IPS-15b (cell line): ENCODE measurements at regions not wholly inside any gene's neighbourhood (a gene's known extent, or its start where the extent isn't known, plus 50 kb on each side); places are given as distances from the start of the nearest gene placed in this dataset.

Experiments used
- H3K27me3 ChIP-seq: one replicate; pipeline ENCODE4 v1.6.1; 2013; ENCODE audit warnings: low read length; ENCODE audit not compliant: control insufficient read depth, insufficient read depth
- H3K36me3 ChIP-seq: one replicate; pipeline ENCODE4 v1.6.1; 2013; ENCODE audit warnings: low read length; ENCODE audit not compliant: control insufficient read depth, insufficient read depth
- H3K4me1 ChIP-seq: one replicate; pipeline ENCODE4 v1.6.1; 2013; ENCODE audit warnings: mild to moderate bottlenecking, low read length; ENCODE audit not compliant: control insufficient read depth, insufficient read depth
- H3K4me3 ChIP-seq: one replicate; pipeline ENCODE4 v1.5.1; 2013; ENCODE audit warnings: low read depth, low read length
- H3K9ac ChIP-seq: one replicate; pipeline ENCODE4 v1.6.1; 2013; ENCODE audit warnings: low read depth, mild to moderate bottlenecking, low read length
- H3K9me3 ChIP-seq: one replicate; pipeline ENCODE4 v1.6.1; 2013; ENCODE audit warnings: mild to moderate bottlenecking, low read length; ENCODE audit not compliant: control insufficient read depth, insufficient read depth

DNA sequence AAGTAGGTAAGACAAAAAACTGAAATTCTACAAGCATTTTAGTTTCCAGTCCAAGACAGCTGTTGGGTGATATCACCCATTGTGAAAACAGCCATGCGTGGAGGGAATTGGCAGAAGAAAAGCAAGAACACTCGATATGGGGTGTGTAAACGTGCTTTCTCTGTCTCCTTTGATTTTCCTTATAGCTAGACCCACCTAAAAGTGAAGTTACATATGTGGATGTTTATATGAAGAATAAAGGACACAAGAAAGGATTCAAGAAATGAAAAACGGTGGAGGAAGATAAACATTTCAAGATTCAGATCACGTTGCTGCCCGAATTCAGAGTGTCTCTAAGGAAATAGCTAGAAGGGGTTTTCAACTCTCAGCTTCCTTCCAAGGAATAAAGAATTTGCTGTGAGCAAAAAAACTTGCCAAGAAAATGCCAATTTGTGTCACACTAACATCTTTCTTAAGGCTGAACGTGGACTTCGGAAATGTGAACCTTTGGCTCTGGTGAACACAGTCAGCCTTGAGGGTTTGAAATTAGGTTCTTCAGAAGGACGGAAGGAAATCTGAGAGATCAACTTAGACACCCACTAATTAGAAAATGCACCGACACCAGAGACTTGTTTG lies 269.0 kb upstream of the ADAMTS9 start:
- Histone ChIP-seq H3K27me3 (no peaks in the 10 kb centered on the region), H3K4me1 (no peaks in the 10 kb centered on the region), H3K36me3 (no peaks in the 10 kb centered on the region), H3K9me3 (no peaks in the 10 kb centered on the region), H3K9ac (no peak overlapping the region), H3K4me3 (no peak overlapping the region)

DNA sequence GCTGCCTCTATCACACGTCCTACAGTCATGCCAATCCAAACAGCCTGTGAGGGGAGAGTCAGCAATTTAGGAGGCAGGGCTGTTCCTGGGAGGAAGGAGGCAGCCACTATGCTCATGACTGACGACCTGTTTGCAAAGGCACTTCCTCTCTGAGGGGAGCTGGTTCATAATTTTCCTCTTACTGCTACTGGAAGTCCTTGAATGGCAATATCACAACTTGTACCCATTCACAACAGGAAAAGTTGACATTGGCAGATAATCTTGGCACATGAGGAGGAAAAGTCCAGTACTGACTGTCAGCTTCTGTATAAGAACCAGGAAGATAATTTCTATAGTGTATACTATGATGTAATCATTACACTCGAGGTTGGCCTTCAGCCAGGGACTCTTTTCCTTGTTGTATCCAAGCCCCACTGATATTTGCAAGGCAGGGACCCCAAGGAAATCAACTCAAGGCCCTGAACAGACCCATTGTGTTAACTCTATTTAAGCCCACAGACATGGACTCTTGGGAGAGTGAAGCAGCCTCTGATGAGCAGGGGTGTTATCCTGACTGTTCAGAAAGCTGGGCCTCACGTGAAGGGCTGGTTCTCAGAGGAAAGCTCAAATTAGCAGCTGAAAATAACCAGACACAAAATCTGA lies 267.3 kb upstream of the ADAMTS9 start:
- Histone ChIP-seq H3K4me3 (no peak overlapping the region), H3K9me3 (no peaks in the 10 kb centered on the region), H3K36me3 (no peaks in the 10 kb centered on the region), H3K9ac (no peak overlapping the region), H3K4me1 (no peaks in the 10 kb centered on the region), H3K27me3 (no peaks in the 10 kb centered on the region)

DNA sequence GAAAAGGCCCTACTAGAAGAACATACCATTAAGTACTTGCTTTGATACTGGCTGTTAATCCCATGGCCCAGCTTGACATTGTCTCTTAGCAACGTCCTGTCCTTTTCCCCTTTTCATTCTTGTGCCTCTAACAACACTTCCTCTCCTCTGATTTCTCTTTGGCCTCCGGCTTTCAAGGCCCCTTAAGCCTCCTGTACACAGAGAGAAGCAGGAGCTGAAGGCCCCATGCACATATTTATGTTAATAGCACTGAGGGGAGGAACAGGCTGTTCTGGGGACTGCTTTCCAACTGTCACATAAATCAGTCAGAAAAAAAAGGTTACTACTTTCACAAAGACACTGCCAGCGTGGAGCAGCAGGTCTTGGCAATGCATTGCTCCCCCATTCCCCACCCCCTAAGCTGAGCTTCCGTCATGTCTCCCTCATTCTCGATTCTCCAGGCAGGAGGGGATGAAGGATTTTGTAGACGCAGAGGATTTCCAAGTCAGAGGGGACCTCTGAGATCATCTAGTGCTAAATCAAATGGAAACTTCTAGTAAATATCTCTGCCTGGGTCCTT lies 257.4 kb upstream of the ADAMTS9 start:
- Histone ChIP-seq H3K9me3 (no peaks in the 10 kb centered on the region), H3K27me3 (peaks cover 2% of the 10 kb centered on the region), H3K4me1 (peaks cover 11% of the 10 kb centered on the region), H3K36me3 (no peaks in the 10 kb centered on the region), H3K4me3 (no peak overlapping the region), H3K9ac (no peak overlapping the region)

DNA sequence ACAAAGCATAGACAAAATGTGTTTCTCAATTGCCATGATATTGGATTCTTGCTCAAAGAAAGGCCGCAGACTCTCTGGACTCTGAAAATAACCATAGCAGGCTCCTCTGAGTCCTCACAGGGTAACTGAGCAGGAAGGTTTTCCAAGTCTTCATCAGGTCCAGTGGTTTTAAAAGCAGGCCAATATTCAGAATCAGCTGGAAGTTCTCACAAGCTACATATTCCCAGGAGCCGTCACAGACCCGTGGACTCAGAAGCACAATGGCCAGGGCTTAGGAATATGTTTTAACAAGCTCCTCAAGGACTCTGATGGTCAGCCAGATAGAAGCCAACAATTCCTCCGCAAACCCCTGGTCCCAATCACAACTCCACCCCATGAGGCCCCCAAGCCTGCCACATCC lies 256.1 kb upstream of the ADAMTS9 start:
- Histone ChIP-seq H3K27me3 (peaks cover 2% of the 10 kb centered on the region), H3K9me3 (no peaks in the 10 kb centered on the region), H3K36me3 (no peaks in the 10 kb centered on the region), H3K4me3 (no peak overlapping the region), H3K9ac (no peak overlapping the region), H3K4me1 (peaks cover 11% of the 10 kb centered on the region)

DNA sequence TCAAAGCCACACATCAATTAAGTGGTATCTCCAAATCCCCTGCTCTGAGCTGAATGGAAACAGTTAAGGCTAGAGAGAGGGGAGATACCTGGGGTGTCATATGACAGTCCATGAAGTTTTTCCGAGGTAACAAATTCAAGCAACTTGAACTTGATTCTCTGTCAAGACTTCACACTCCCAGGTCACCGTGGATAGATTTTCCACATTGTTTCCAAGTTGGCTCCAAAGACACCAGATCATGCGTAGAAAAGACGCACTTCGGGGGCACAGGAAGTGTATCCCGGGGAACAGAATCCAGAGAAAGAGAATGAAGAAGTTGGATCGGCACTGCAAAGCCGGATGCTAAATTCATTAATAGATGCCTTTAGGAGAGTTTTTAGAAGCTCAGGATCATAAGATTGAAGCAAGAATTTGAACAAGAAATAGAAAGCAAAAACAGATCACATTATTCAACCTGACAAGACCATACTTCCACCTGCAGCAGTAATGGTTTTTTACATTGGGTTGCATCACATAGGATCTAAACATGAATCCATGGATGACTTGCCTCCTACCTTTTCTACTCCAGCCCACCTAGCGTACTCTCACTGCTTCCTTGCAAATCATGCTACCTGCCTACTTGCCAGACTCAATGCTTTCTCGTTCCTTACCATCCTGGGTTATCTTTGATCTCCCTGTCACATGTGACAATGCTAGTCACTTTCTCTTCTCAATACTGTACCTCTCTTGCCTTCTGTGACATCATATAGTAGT lies 253.0 kb upstream of the ADAMTS9 start:
- no peaks in the 10 kb centered on the region for H3K36me3 ChIP-seq
- H3K4me1 ChIP-seq, result peaks cover 10% of the 10 kb centered on the region
- no peak overlapping the region for H3K9ac ChIP-seq
- no peaks in the 10 kb centered on the region for H3K9me3 ChIP-seq
- no peak overlapping the region for H3K4me3 ChIP-seq
- peaks cover 2% of the 10 kb centered on the region for H3K27me3 ChIP-seq

DNA sequence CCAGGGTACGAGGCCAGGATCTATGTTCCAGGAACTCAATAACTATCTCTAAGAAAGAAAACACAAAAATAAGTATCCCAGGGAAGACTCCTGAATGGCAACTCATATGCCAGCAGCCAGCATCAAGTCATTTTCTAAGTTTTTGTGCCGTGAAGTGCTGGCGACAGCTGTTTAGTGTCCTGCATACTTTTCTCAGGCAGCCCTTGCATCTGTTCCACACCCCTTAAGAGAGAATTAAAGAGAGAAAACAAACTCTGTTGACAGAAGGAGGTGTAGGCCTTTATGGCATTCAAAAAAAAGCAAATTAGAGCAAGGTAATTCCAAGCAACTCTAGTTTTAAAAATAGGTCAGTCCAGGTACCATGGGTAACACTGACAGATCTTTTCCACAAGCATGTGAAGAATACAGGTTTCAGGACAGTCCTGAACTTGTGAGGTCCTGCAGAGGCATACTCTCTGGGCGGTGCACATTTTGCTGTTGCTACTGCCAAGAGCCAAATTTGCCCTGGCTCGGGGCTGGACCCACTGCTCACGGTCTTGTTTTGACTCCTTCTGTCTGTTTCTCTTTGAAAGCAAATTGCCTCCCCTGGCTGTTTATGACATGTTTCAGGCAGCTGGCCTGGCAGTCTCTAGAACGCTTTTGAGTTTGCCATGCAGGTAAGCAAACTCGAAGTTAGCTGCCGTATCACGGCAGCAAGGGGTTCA lies 252.1 kb upstream of the ADAMTS9 start:
- no peak overlapping the region for H3K4me3 ChIP-seq
- H3K9me3 ChIP-seq, result no peaks in the 10 kb centered on the region
- H3K27me3 ChIP-seq, result peaks cover 2% of the 10 kb centered on the region
- peaks cover 2% of the 10 kb centered on the region for H3K4me1 ChIP-seq
- H3K36me3 ChIP-seq, result no peaks in the 10 kb centered on the region
- no peak overlapping the region for H3K9ac ChIP-seq

DNA sequence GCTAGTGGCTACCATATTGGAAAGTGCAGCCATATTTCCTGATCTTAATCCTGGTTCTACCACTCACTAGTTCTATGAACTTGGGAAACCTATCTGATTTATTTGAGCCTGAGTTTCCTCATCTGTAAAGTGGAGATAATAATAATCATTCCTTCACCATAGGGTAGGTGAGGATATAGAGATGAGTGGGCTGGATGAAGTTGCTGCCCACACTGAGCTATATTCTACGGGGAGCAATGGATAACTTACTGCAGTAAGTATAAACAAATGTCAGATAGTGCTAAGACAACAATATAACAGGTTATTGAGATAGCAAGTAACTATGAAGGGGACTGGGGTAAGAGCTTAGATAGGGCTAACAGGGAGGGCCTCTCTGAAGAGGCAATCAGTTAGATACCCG lies 251.5 kb upstream of the ADAMTS9 start:
- no peak overlapping the region for H3K4me3 ChIP-seq
- H3K36me3 ChIP-seq, result no peaks in the 10 kb centered on the region
- H3K9me3 ChIP-seq, result no peaks in the 10 kb centered on the region
- no peak overlapping the region for H3K9ac ChIP-seq
- peaks cover under 1% of the 10 kb centered on the region for H3K4me1 ChIP-seq
- H3K27me3 ChIP-seq, result peaks cover 2% of the 10 kb centered on the region

DNA sequence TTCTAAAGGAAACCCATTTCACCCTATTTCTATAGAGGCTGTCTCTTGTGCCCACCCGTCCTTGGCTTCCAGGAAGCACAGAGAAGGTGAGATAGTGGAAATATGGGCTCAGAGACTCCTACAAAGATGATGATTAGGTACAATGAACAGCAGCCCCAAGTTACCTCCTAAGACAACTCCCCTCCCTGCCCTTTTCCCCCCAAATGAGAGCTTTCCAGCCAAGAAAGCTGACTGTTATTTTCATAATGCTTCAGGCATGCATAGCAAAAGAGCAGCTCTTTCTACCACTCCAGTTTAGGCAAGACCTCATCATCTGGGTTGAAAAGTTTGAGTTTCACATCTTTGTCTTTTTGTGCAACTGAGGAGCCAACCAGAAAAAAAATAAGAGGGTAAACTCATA lies 248.8 kb upstream of the ADAMTS9 start:
- Histone ChIP-seq H3K4me1 (no peaks in the 10 kb centered on the region), H3K9me3 (no peaks in the 10 kb centered on the region), H3K9ac (no peak overlapping the region), H3K27me3 (peaks cover 2% of the 10 kb centered on the region), H3K36me3 (no peaks in the 10 kb centered on the region), H3K4me3 (no peak overlapping the region)

DNA sequence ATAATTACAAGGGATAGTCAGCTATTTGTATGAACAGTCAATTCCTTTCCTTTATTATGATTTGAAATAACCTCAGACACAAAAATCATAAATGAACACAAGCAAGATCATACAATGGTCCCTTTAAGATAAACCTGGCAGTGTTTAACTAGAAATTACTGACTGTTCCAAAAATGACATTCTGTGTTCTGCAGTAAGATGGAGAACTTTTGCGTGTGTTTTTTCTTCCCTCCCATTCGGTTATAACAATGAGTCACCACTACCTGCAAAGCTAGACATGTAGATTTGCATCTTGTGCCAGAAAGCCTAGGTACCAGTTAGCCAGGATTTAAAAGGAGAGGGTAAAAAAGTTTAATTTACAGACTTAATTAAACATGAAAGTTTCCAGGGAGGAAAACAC lies 248.2 kb upstream of the ADAMTS9 start:
- Histone ChIP-seq H3K9ac (no peak overlapping the region), H3K9me3 (no peaks in the 10 kb centered on the region), H3K36me3 (no peaks in the 10 kb centered on the region), H3K4me1 (no peaks in the 10 kb centered on the region), H3K27me3 (no peaks in the 10 kb centered on the region), H3K4me3 (no peak overlapping the region)

DNA sequence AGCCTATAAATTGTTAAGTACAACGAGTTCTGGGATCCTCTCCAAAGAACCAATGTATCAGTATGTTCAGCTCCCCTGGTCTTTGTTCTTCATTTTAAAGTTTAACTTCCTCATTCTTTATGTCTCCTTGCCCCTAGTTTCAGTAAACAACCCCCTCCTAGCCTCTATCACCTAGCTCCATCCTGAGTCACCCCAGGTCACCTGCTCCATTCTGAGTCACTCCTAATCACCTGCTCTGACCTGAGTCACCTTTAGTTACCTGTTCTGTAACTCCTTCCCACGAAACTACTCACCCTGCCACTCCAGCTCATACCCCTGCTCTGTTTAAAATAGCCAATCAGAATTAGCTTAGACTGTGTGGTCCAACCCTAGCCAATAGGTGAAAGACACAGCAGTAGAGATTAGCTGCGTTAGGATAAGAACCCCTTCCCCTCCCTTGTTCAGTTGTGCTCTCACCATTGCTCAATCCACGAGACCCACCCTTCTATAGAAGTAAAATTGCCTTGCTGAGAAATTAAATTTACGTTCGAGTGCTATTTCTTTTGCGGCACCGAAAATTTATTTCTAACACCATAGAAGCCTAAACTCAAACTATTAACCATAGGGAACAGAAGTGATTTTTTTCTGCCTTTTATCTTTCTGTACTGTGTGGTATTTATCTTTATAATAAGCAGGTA lies 245.0 kb upstream of the ADAMTS9 start:
- H3K9me3 ChIP-seq, result no peaks in the 10 kb centered on the region
- no peaks in the 10 kb centered on the region for H3K36me3 ChIP-seq
- H3K27me3 ChIP-seq, result no peaks in the 10 kb centered on the region
- H3K4me1 ChIP-seq, result no peaks in the 10 kb centered on the region
- no peak overlapping the region for H3K4me3 ChIP-seq
- no peak overlapping the region for H3K9ac ChIP-seq

DNA sequence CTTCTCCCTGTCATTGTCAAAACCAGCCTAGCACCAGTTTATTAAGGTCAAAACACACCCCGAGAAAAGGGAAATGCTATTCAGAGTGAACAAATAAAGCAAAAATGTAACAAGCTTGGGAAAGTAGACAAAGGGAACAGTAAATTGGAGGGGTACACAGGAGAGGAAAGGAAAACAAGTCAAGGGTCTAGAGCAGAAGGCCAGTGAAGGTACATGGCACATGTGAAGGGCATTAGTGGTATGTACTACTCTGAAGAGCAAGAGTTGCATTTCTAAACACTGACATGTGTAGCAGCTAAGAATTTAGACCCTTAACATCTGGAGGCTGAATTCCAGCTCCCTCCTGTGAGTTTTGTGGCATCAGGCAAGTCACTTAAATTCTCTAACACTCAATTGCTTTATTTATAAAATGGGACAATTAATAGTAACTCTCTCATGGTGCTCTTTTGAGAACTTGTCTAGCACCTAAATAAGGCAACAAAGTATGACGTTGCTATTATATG lies 244.3 kb upstream of the ADAMTS9 start:
- H3K4me3 ChIP-seq, result no peak overlapping the region
- H3K4me1 ChIP-seq, result no peaks in the 10 kb centered on the region
- no peaks in the 10 kb centered on the region for H3K27me3 ChIP-seq
- no peak overlapping the region for H3K9ac ChIP-seq
- H3K9me3 ChIP-seq, result no peaks in the 10 kb centered on the region
- H3K36me3 ChIP-seq, result no peaks in the 10 kb centered on the region
